Activated T-cell treated with anti-CD3 and anti-CD28 coated beads, Interleukin-2, amount 50 U/mL, for 24 hours (primary cell): ENCODE measurements at regions not wholly inside any gene's neighbourhood (a gene's known extent, or its start where the extent isn't known, plus 50 kb on each side); places are given as distances from the start of the nearest gene placed in this dataset.
"Not testable (repeated sequence)": the region's sequence is repeated elsewhere in the genome, so short reads cannot be mapped to it uniquely, and the experiment has no call there.

Source experiments
- DNase-seq: peaks from one replicate; pipeline ENCODE4 v3.0.0-alpha.2; 2020
- H3K27ac Mint-ChIP-seq: 2 replicates; pipeline ENCODE4 v1.8.0; 2020; ENCODE audit warnings: mild to moderate bottlenecking, mixed read lengths
- H3K27me3 Mint-ChIP-seq: 2 replicates; pipeline ENCODE4 v1.8.0; 2020; ENCODE audit warnings: mixed read lengths
- H3K36me3 Mint-ChIP-seq: 2 replicates; pipeline ENCODE4 v1.8.0; 2020; ENCODE audit warnings: low read depth, mixed read lengths
- H3K4me1 Mint-ChIP-seq: 2 replicates; pipeline ENCODE4 v1.8.0; 2020; ENCODE audit warnings: low read depth, mixed read lengths
- H3K4me3 Mint-ChIP-seq: 2 replicates; pipeline ENCODE4 v1.8.0; 2020; ENCODE audit warnings: mild to moderate bottlenecking, moderate library complexity, mixed read lengths
- H3K9me3 Mint-ChIP-seq: 2 replicates; pipeline ENCODE4 v1.8.0; 2020; ENCODE audit warnings: mixed read lengths

- no peak overlapping the region for H3K4me3 Mint-ChIP-seq
- no peaks in the 10 kb centered on the region for H3K27me3 Mint-ChIP-seq
- no peak overlapping the region for H3K27ac Mint-ChIP-seq
- no peaks in the 10 kb centered on the region for H3K4me1 Mint-ChIP-seq
- H3K36me3 Mint-ChIP-seq = no peaks in the 10 kb centered on the region
- no peaks in the 10 kb centered on the region for H3K9me3 Mint-ChIP-seq
- DNase-seq = no peak
Observed at GRCh38 chr2:120509991-120510735, 164.2 kb downstream of the INHBB start.

- Mint-ChIP-seq H3K27me3 (no peaks in the 10 kb centered on the region), H3K4me3 (no peak overlapping the region), H3K36me3 (no peaks in the 10 kb centered on the region), H3K4me1 (no peaks in the 10 kb centered on the region), H3K9me3 (no peaks in the 10 kb centered on the region), H3K27ac (no peak overlapping the region)
- DNase-seq = no peak
Observed at GRCh38 chr2:120510751-120511395, 164.9 kb downstream of the INHBB start.

- Mint-ChIP-seq H3K27me3 (no peaks in the 10 kb centered on the region), H3K36me3 (no peaks in the 10 kb centered on the region), H3K27ac (no peak overlapping the region), H3K4me1 (no peaks in the 10 kb centered on the region), H3K4me3 (no peak overlapping the region), H3K9me3 (no peaks in the 10 kb centered on the region)
- no peak for DNase-seq
Observed at GRCh38 chr2:120511536-120511935, 165.6 kb downstream of the INHBB start.

GRCh38 chr2:120511947-120512710 is 166.2 kb downstream of the INHBB start:
- Mint-ChIP-seq H3K4me3 (no peak overlapping the region), H3K36me3 (no peaks in the 10 kb centered on the region)

GRCh38 chr2:120513776-120514357 is 167.9 kb downstream of the INHBB start:
- H3K4me1 Mint-ChIP-seq = no peaks in the 10 kb centered on the region
- H3K27ac Mint-ChIP-seq = no peak overlapping the region
- no peaks in the 10 kb centered on the region for H3K9me3 Mint-ChIP-seq
- no peak overlapping the region for H3K4me3 Mint-ChIP-seq
- H3K36me3 Mint-ChIP-seq = no peaks in the 10 kb centered on the region
- H3K27me3 Mint-ChIP-seq = peaks cover 12% of the 10 kb centered on the region
- no peak for DNase-seq

More at GRCh38 chr2:120511947-120512710, 166.2 kb downstream of the INHBB start:
- no peak for DNase-seq
- Mint-ChIP-seq H3K27me3 (peaks cover 1% of the 10 kb centered on the region), H3K4me1 (no peaks in the 10 kb centered on the region), H3K9me3 (no peaks in the 10 kb centered on the region), H3K27ac (no peak overlapping the region)

- no peak overlapping the region for H3K27ac Mint-ChIP-seq
- DNase-seq = no peak
- H3K27me3 Mint-ChIP-seq = peaks cover 12% of the 10 kb centered on the region
- no peaks in the 10 kb centered on the region for H3K9me3 Mint-ChIP-seq
- H3K4me1 Mint-ChIP-seq = no peaks in the 10 kb centered on the region
- no peak overlapping the region for H3K4me3 Mint-ChIP-seq
- no peaks in the 10 kb centered on the region for H3K36me3 Mint-ChIP-seq
Observed at GRCh38 chr2:120514521-120514920, 168.6 kb downstream of the INHBB start.

GRCh38 chr2:120515066-120515758 is 169.3 kb downstream of the INHBB start:
- not testable (repeated sequence) for H3K27ac Mint-ChIP-seq, H3K36me3 Mint-ChIP-seq, H3K4me3 Mint-ChIP-seq, DNase-seq, H3K4me1 Mint-ChIP-seq, H3K9me3 Mint-ChIP-seq
- peaks cover 12% of the 10 kb centered on the region for H3K27me3 Mint-ChIP-seq

GRCh38 chr2:120515759-120516678 is 170.1 kb downstream of the INHBB start:
- no peaks in the 10 kb centered on the region for H3K36me3 Mint-ChIP-seq
- H3K27ac Mint-ChIP-seq = no peak overlapping the region
- no peak for DNase-seq
- no peaks in the 10 kb centered on the region for H3K4me1 Mint-ChIP-seq
- no peaks in the 10 kb centered on the region for H3K9me3 Mint-ChIP-seq
- peaks cover 16% of the 10 kb centered on the region for H3K27me3 Mint-ChIP-seq
- H3K4me3 Mint-ChIP-seq = no peak overlapping the region

GRCh38 chr2:120516679-120517314 is 170.9 kb downstream of the INHBB start:
- no peak for DNase-seq
- Mint-ChIP-seq H3K27me3 (peaks cover 23% of the 10 kb centered on the region), H3K9me3 (no peaks in the 10 kb centered on the region), H3K27ac (no peak overlapping the region), H3K4me1 (no peaks in the 10 kb centered on the region), H3K4me3 (no peak overlapping the region), H3K36me3 (no peaks in the 10 kb centered on the region)

GRCh38 chr2:120517751-120518469 is 172.0 kb downstream of the INHBB start:
- no peak for DNase-seq
- Mint-ChIP-seq H3K27ac (no peak overlapping the region), H3K4me3 (no peak overlapping the region), H3K9me3 (no peaks in the 10 kb centered on the region), H3K27me3 (peaks cover 26% of the 10 kb centered on the region), H3K4me1 (no peaks in the 10 kb centered on the region), H3K36me3 (no peaks in the 10 kb centered on the region)

GRCh38 chr2:120518819-120519218 is 172.9 kb downstream of the INHBB start:
- H3K27ac Mint-ChIP-seq = no peak overlapping the region
- no peak for DNase-seq
- no peaks in the 10 kb centered on the region for H3K36me3 Mint-ChIP-seq
- H3K4me3 Mint-ChIP-seq = no peak overlapping the region
- no peaks in the 10 kb centered on the region for H3K9me3 Mint-ChIP-seq
- H3K4me1 Mint-ChIP-seq = no peaks in the 10 kb centered on the region
- peaks cover 29% of the 10 kb centered on the region for H3K27me3 Mint-ChIP-seq

- Mint-ChIP-seq H3K36me3 (no peaks in the 10 kb centered on the region), H3K4me1 (no peaks in the 10 kb centered on the region), H3K27ac (no peak overlapping the region), H3K27me3 (peaks cover 30% of the 10 kb centered on the region), H3K4me3 (no peak overlapping the region), H3K9me3 (no peaks in the 10 kb centered on the region)
- no peak for DNase-seq
Observed at GRCh38 chr2:120519469-120519868, 173.5 kb downstream of the INHBB start.
